Right lobe of liver (tissue), 6 donors: ENCODE measurements at regions not wholly inside any gene's neighbourhood (a gene's known extent, or its start where the extent isn't known, plus 50 kb on each side); places are given as distances from the start of the nearest gene placed in this dataset.

ENCODE experiments used
- ATAC-seq, 4 donors: fragments of 200-7000 bp; cut with Tn5 transposase; one replicate each; pipeline ENCODE4 v1.9.1; 2020; ENCODE audit warnings: mild to moderate bottlenecking in 4 of 4, moderate library complexity in 4 of 4
- DNase-seq, 3 donors: peaks; one replicate each; pipeline ENCODE4 v3.0.0-alpha.2; 2020
- H3K27ac ChIP-seq, 3 donors: fragments of 200-600 bp; one replicate each; pipeline ENCODE4 v1.8.0; 2022
- H3K27me3 ChIP-seq, 2 donors: fragments of 200-600 bp; one replicate each; pipeline ENCODE4 v1.8.0; 2022
- H3K36me3 ChIP-seq, 4 donors: fragments of 200-600 bp; sonication (generic) in 1 of 4; one replicate each; pipeline versions ENCODE4 v1.5.1 to v1.8.0; 2017 to 2022; ENCODE audit warnings: control low read depth in 1 of 4
- H3K4me1 ChIP-seq, 4 donors: fragments of 200-600 bp; sonication (generic) in 1 of 4; one replicate each; pipeline versions ENCODE4 v1.5.1 to v1.8.0; 2017 to 2022; ENCODE audit warnings: control low read depth in 1 of 4
- H3K4me3 ChIP-seq, 3 donors: fragments of 200-600 bp; one replicate each; pipeline ENCODE4 v1.8.0; 2022
- H3K9me3 ChIP-seq, 4 donors: fragments of 200-600 bp; sonication (generic) in 1 of 4; one replicate each; pipeline versions ENCODE4 v1.5.1 to v1.8.0; 2017 to 2022; ENCODE audit warnings: control low read depth in 1 of 4
- POLR2A ChIP-seq: fragments of 450-650 bp; IDR thresholded peaks from one replicate; pipeline ENCODE4 v1.6.1; 2017; ENCODE audit warnings: antibody characterized with exemption, mild to moderate bottlenecking
- WGBS: methylation state at CpG from one replicate; pipeline ENCODE4 v1.1.6; 2018; ENCODE audit warnings: low coverage, low lambda C conversion rate; ENCODE audit not compliant: insufficient coverage; ENCODE audit errors: missing lambda C conversion rate; 5-methylcytosine and 5-hydroxymethylcytosine counted together
- intact Hi-C, 2 donors: fragments of 100-400 bp; cut with DNase I; formaldehyde crosslinking; loops; one replicate each; pipeline versions ENCODE4 v1.11.2 to v1.14.1; 2022
- TF ChIP-seq, protein P1 (sequence below), 4 donors: fragments of 200-600 bp in 3 of 4; fragments of 450-650 bp in 1 of 4; IDR thresholded peaks; one replicate each; pipeline versions ENCODE4 v1.5.1 to v1.8.0; 2016 to 2022; ENCODE audit warnings: antibody characterized with exemption in 4 of 4, mild to moderate bottlenecking in 2 of 4
- donor health status: DM: no; HTN: yes; CAD: no.
- donor health status: DM: no; HTN: no; CAD: no.
- donor health status: DM: no; HTN: no; CAD: no.
- donor health status: DM: no; HTN: yes; CAD: no.
- donor health status: DM: no; HTN: yes; CAD: no.

DNA sequence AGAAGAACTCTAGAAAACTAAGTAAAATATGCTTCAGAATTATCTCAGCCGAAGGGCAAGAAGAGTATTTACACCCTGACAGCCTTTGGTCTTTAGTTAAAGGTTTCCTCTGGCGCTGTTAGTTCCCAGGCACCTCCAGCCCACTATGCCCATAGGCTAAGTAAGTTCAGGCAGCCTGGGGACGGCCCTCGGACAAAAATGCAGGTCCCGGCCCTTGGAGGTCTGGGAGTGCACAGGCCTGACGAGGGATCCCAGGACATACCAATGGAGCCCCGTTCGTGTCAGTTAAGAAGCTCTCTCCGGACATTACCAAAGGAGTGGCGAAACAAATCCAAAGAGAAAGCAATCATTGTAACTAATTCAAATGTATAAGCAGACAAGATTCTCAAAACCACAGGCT lies 311.8 kb downstream of the CD83 start:
- H3K4me1 ChIP-seq, result no peaks in the 10 kb centered on the region
- no peaks in the 10 kb centered on the region for H3K36me3 ChIP-seq
- DNase-seq, result no peak
- intact Hi-C loops, result no loop called here
- TF ChIP-seq POLR2A, result no peak
- TF ChIP-seq, protein P1, sequence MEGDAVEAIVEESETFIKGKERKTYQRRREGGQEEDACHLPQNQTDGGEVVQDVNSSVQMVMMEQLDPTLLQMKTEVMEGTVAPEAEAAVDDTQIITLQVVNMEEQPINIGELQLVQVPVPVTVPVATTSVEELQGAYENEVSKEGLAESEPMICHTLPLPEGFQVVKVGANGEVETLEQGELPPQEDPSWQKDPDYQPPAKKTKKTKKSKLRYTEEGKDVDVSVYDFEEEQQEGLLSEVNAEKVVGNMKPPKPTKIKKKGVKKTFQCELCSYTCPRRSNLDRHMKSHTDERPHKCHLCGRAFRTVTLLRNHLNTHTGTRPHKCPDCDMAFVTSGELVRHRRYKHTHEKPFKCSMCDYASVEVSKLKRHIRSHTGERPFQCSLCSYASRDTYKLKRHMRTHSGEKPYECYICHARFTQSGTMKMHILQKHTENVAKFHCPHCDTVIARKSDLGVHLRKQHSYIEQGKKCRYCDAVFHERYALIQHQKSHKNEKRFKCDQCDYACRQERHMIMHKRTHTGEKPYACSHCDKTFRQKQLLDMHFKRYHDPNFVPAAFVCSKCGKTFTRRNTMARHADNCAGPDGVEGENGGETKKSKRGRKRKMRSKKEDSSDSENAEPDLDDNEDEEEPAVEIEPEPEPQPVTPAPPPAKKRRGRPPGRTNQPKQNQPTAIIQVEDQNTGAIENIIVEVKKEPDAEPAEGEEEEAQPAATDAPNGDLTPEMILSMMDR (IDR thresholded peaks at IDR 0.05), result no peak
- H3K4me3 ChIP-seq, result no peak overlapping the region
- 84% methylated on average over 7 of the region's 10 CpGs for WGBS
- H3K9me3 ChIP-seq, result no peaks in the 10 kb centered on the region
- H3K27me3 ChIP-seq, result no peaks in the 10 kb centered on the region
- H3K27ac ChIP-seq, result no peak overlapping the region
- ATAC-seq, result no peak

DNA sequence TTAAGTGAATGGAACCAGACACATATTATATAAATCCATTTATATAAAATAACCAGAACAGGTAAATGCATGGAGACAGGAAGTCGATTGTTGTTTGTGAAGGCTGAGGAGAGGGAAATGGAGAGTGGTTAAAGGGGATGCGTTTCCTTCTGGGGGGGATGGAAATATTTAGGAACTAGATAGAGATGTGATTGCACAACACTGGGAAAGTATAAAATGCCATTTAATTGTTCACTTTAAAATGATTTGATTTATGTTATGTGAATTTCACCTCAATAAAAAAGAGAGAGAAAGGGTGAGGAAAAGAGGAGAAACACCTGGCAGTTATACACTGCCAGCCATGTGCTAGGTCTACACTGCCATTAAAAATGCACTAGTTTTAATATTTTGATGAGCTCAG lies 312.6 kb downstream of the CD83 start:
- H3K9me3 ChIP-seq, result no peaks in the 10 kb centered on the region
- no peaks in the 10 kb centered on the region for H3K36me3 ChIP-seq
- ATAC-seq, result no peak
- no peaks in the 10 kb centered on the region for H3K27me3 ChIP-seq
- DNase-seq, result no peak
- no peak overlapping the region for H3K27ac ChIP-seq
- H3K4me1 ChIP-seq, result no peaks in the 10 kb centered on the region
- TF ChIP-seq, protein P1 (IDR thresholded peaks at IDR 0.05), result no peak
- no peak for TF ChIP-seq POLR2A
- intact Hi-C loops, result no loop called here
- H3K4me3 ChIP-seq, result no peak overlapping the region
- 52% methylated on average over 2 of the region's 2 CpGs for WGBS

DNA sequence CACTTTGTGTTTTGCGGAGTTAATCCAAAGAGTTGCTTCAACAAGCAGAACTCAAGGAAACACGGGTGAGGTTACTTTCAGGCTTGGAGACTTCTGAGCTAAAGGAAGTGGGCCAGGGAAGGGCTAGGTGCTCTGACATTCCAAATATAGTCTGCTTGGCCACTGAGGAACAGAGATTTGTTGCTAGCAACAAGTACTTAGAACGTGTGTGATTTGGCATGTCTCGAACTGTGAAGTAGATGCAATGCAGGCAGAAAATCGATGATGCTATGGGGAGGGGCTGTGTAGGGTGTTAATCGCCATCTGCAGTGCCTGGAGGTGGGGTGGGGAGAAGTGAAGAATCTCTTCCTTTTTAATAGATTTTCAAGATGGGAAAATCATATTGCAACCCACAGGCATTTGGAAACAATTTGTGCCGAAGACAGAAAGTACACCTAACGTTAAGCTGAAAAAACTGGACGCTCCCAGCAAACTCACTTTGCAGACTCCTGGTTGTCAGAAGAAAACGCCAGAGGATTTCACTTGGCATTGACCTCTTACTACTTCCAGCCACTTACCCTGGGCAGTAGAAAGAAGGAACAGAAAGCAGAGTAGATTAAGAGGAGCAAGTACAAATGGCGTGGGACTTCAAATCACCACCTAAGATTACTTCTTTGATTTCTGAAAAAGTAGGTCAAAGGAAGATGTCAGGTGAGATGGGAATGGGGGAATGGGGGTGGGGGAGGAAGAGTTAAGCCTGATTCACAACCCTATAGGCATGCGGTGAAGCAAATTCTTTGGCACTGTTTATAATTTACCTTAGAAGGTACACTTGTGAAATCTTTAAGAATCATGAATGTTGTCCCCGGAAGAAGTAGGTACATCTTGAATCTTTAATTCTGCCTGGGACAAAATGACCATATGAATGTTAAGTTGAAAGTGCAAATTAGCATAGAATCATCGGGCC lies 314.1 kb downstream of the CD83 start:
- ATAC-seq (no peak), DNase-seq (no peak)
- WGBS, result 74% methylated on average over 14 of the region's 14 CpGs
- H3K36me3 ChIP-seq, result no peaks in the 10 kb centered on the region
- H3K4me1 ChIP-seq, result no peaks in the 10 kb centered on the region
- no peak overlapping the region for H3K4me3 ChIP-seq
- no peaks in the 10 kb centered on the region for H3K9me3 ChIP-seq
- no peak for TF ChIP-seq POLR2A
- TF ChIP-seq, protein P1 (IDR thresholded peaks at IDR 0.05), result no peak
- intact Hi-C loops, result no loop called here
- no peaks in the 10 kb centered on the region for H3K27me3 ChIP-seq
- no peak overlapping the region for H3K27ac ChIP-seq

DNA sequence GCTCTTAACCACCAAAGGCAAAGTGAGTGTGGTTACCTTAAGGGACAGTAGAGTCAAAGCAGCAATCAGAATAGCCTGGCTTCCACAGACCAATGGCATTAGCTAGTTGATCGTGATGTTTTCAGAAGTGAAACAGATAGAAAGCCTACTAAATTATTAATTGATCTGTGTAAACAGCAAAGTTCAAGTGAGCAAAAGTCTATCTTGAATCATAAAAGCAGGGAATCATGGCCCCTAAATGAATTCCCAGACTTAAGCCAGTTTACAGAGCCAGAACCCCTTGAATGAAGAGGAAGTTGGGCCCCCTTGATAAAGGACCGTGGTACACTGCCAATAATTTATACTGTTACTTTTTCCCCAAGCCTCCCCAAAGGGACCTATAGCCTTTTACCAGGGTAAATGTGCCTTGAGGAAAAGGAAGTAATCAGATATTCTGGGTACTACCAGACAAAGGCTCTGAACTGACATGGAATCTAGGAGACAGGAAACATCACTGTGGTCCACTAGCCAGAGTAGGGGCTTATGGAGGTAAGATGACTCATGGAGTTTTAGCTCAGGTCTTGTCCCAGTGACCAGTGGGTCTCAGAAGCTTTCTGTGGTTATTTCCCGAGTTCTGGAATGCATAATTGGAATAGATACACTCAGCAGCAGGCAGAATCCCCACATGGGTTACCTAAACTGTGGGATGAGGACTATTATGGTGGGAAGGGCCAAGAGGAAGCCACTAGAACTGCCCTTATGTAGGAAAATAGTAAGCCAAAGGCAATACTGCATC lies 317.5 kb downstream of the CD83 start:
- no peaks in the 10 kb centered on the region for H3K36me3 ChIP-seq
- 64% methylated on average over 3 of the region's 3 CpGs for WGBS
- ATAC-seq (peak in 1 of 4 donors; percentile 30), DNase-seq (no peak)
- no peaks in the 10 kb centered on the region for H3K4me1 ChIP-seq
- TF ChIP-seq POLR2A, result no peak
- TF ChIP-seq, protein P1 (IDR thresholded peaks at IDR 0.05), result no peak
- no peaks in the 10 kb centered on the region for H3K9me3 ChIP-seq
- no peak overlapping the region for H3K4me3 ChIP-seq
- intact Hi-C loops, result no loop called here
- H3K27ac ChIP-seq, result no peak overlapping the region
- H3K27me3 ChIP-seq, result no peaks in the 10 kb centered on the region
